DOHH2 (cell line): ENCODE measurements at regions not wholly inside any gene's neighbourhood (a gene's known extent, or its start where the extent isn't known, plus 50 kb on each side); places are given as distances from the start of the nearest gene placed in this dataset.

Source experiments
- H3F3A ChIP-seq: fragments of 200-600 bp; sonication (generic), shearing (Covaris generic); 2 replicates; pipeline ENCODE4 v1.6.0; 2016; ENCODE audit warnings: antibody characterized with exemption, mild to moderate bottlenecking; ENCODE audit not compliant: control insufficient read depth, insufficient read depth
- H3K27ac ChIP-seq: fragments of 200-600 bp; sonication (generic); 2 replicates; pipeline ENCODE4 v1.5.1; 2014; ENCODE audit warnings: low read depth, mild to moderate bottlenecking, low read length, moderate library complexity
- H3K27me3 ChIP-seq: fragments of 200-600 bp; sonication (generic); 2 replicates; pipeline ENCODE4 v1.6.1; 2014; ENCODE audit warnings: mild to moderate bottlenecking, low read length, mixed read lengths; ENCODE audit not compliant: control insufficient read depth
- H3K36me3 ChIP-seq: fragments of 200-600 bp; sonication (generic); 2 replicates; pipeline ENCODE4 v1.6.1; 2014; ENCODE audit warnings: mild to moderate bottlenecking, low read length, moderate library complexity, mixed read lengths; ENCODE audit not compliant: control insufficient read depth
- H3K4me1 ChIP-seq: fragments of 200-600 bp; sonication (generic); 2 replicates; pipeline ENCODE4 v1.6.1; 2014; ENCODE audit warnings: mild to moderate bottlenecking, low read length, mixed read lengths; ENCODE audit not compliant: control insufficient read depth
- H3K4me2 ChIP-seq: fragments of 200-600 bp; sonication (generic); 2 replicates; pipeline ENCODE4 v1.6.0; 2014; ENCODE audit warnings: mild to moderate bottlenecking, low read length, moderate library complexity
- H3K4me3 ChIP-seq: fragments of 200-600 bp; sonication (generic); 2 replicates; pipeline ENCODE4 v1.5.1; 2014; ENCODE audit warnings: mild to moderate bottlenecking, low read length, mixed read lengths
- H3K79me2 ChIP-seq: fragments of 200-600 bp; sonication (generic); 2 replicates; pipeline ENCODE4 v1.6.1; 2014; ENCODE audit warnings: mild to moderate bottlenecking, low read length, mixed read lengths; ENCODE audit not compliant: control insufficient read depth
- H3K9me2 ChIP-seq: fragments of 200-600 bp; sonication (generic); replicated peaks from 2 replicates; pipeline ENCODE4 v1.6.1; 2014; ENCODE audit warnings: mild to moderate bottlenecking, low read length, mixed read lengths; ENCODE audit not compliant: control insufficient read depth
- H3K9me3 ChIP-seq: fragments of 200-600 bp; sonication (generic); 2 replicates; pipeline ENCODE4 v1.6.1; 2014; ENCODE audit warnings: antibody characterized with exemption, low read length, mixed read lengths; ENCODE audit not compliant: control insufficient read depth, insufficient read depth
- H4K20me1 ChIP-seq: fragments of 200-600 bp; sonication (generic); 2 replicates; pipeline ENCODE4 v1.6.0; 2014; ENCODE audit warnings: low read depth, mild to moderate bottlenecking, antibody characterized with exemption, low read length, moderate library complexity; ENCODE audit not compliant: control insufficient read depth, insufficient read depth
- CTCF ChIP-seq: fragments of 200-600 bp; sonication (generic); IDR thresholded peaks from one replicate; pipeline ENCODE4 v1.5.1; 2014; ENCODE audit warnings: antibody characterized with exemption, mild to moderate bottlenecking, low read depth, low read length; ENCODE audit not compliant: poor library complexity, severe bottlenecking
- EZH2phosphoT487 ChIP-seq: fragments of 200-600 bp; sonication (generic); IDR thresholded peaks from 2 replicates; pipeline ENCODE4 v1.6.1; 2017; ENCODE audit warnings: borderline replicate concordance, mild to moderate bottlenecking, antibody characterized with exemption, low read length, moderate library complexity, mixed read lengths

GRCh38 chr3:161852744-161853143 is 356.1 kb downstream of the OTOL1 start:
- H3F3A ChIP-seq = no peaks in the 10 kb centered on the region
- no peak overlapping the region for H3K4me3 ChIP-seq
- no peaks in the 10 kb centered on the region for H3K9me2 ChIP-seq
- H3K79me2 ChIP-seq = no peaks in the 10 kb centered on the region
- no peaks in the 10 kb centered on the region for H3K27me3 ChIP-seq
- H3K9me3 ChIP-seq = no peaks in the 10 kb centered on the region
- no peak overlapping the region for H3K4me2 ChIP-seq
- H4K20me1 ChIP-seq = no peaks in the 10 kb centered on the region
- no peaks in the 10 kb centered on the region for H3K4me1 ChIP-seq
- H3K27ac ChIP-seq = no peak overlapping the region
- no peaks in the 10 kb centered on the region for H3K36me3 ChIP-seq
- TF ChIP-seq EZH2phosphoT487 = no peak
- TF ChIP-seq CTCF = no peak

DNA sequence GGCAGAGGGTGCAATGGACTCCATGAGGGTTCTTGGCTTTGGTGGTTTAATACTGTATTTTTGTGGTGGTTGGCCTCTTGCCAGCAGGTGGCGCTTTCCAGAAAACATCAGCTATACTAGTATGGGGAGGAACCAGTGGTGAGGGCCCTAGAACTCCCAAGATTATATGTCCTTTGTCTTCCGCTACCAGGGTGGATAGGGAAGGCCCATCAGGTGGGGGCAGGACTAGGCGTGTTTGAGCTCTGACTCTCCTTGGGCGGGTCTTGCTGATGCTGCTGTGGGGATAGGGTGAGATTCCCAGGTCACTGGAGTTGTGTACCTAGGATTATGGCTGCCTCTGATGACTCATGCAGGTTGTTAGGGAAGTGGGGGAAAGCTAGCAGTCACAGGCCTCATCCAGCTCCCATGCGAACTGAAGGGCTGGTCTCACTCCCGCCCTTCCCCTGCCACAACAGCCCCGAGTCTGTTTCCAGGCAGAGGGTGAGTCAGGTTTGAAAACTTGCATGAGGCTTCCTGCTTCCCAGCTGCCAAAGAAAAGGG is 357.7 kb downstream of the OTOL1 start:
- Histone ChIP-seq H3K4me3 (no peak overlapping the region), H3K36me3 (no peaks in the 10 kb centered on the region), H4K20me1 (no peaks in the 10 kb centered on the region), H3K4me2 (no peak overlapping the region), H3K27ac (no peak overlapping the region), H3K27me3 (no peaks in the 10 kb centered on the region), H3K9me2 (no peaks in the 10 kb centered on the region), H3K79me2 (no peaks in the 10 kb centered on the region), H3K4me1 (no peaks in the 10 kb centered on the region), H3K9me3 (no peaks in the 10 kb centered on the region), H3F3A (no peaks in the 10 kb centered on the region)
- TF ChIP-seq EZH2phosphoT487 (no peak), CTCF (peak; percentile 77)

DNA sequence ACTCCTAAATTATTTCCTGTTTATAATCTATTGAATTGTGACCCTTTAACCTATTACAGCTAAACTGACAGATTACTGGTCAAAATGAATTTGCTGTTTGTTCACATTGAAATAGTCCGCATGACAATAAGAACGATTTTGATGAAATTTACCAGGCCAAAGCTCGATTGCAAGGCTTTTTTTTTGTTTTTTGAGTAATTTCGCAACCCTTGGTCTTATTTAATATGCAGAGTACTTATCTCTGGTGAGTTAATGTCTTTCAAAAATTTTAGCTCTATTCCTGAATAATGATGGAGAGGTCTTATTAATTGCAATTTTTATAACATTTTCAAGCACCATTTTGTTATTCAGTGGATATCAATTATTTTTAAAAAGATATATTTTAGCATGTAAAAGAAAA is 362.4 kb downstream of the OTOL1 start:
- Histone ChIP-seq H3K79me2 (no peaks in the 10 kb centered on the region), H3K27ac (no peak overlapping the region), H3K4me3 (no peak overlapping the region), H3F3A (no peaks in the 10 kb centered on the region), H3K9me3 (no peaks in the 10 kb centered on the region), H4K20me1 (no peaks in the 10 kb centered on the region), H3K9me2 (no peaks in the 10 kb centered on the region), H3K36me3 (no peaks in the 10 kb centered on the region), H3K4me2 (no peak overlapping the region), H3K4me1 (no peaks in the 10 kb centered on the region), H3K27me3 (no peaks in the 10 kb centered on the region)
- TF ChIP-seq CTCF = no peak
- no peak for TF ChIP-seq EZH2phosphoT487
